ENCODE measurements at regions not wholly inside any gene's neighbourhood (a gene's known extent, or its start where the extent isn't known, plus 50 kb on each side); places are given as distances from the start of the nearest gene placed in this dataset.

- no peak for TF ChIP-seq CTCF (IDR thresholded peaks at IDR 0.05)
- no peak for TF ChIP-seq POLR2A (IDR thresholded peaks at IDR 0.05)
- no peak for TF ChIP-seq EP300 (IDR thresholded peaks at IDR 0.05)
Measured at GRCh38 chr6:121592261-121592935, 157.0 kb downstream of the GJA1 start.

All from tibial nerve (tissue), 4 donors.